GM12865 (cell line): ENCODE measurements at regions not wholly inside any gene's neighbourhood (a gene's known extent, or its start where the extent isn't known, plus 50 kb on each side); places are given as distances from the start of the nearest gene placed in this dataset.
"Not testable (repeated sequence)": the region's sequence is repeated elsewhere in the genome, so short reads cannot be mapped to it uniquely, and the experiment has no call there.

Experiments used
- DNase-seq: peaks from one replicate; pipeline ENCODE4 v3.0.0; 2010; ENCODE audit warnings: low read depth
- H3K4me3 ChIP-seq: 2 replicates; pipeline ENCODE4 v1.5.1; 2011; ENCODE audit warnings: mild to moderate bottlenecking, low read depth, low read length, control low read depth
- TF ChIP-seq, protein P1 (sequence below): IDR thresholded peaks from 2 replicates; pipeline ENCODE4 v1.5.1; 2011; ENCODE audit warnings: low read length, control low read depth, low read depth, inconsistent platforms; ENCODE audit not compliant: insufficient read depth; ENCODE audit errors: missing control alignments

DNA sequence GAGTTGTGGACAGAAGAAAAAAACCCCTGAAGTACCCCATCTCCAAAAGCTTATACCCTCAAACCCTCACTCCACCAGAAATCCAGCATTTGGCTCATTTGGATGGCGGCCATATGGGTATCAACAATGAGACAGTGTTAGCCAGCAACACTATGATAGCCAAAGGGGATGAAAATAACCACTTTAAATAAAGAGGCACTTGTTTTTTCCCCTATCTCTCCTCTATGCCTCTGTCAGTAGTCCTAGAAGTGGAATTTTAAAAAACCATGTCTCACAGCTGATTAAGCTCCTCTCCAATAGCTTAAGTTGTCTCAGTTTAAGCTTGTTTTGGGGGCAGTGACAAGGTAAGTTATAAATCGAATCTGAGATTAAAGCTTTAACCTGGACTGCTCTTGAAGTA lies 124.0 kb downstream of the MOSPD2 start:
- TF ChIP-seq, protein P1, sequence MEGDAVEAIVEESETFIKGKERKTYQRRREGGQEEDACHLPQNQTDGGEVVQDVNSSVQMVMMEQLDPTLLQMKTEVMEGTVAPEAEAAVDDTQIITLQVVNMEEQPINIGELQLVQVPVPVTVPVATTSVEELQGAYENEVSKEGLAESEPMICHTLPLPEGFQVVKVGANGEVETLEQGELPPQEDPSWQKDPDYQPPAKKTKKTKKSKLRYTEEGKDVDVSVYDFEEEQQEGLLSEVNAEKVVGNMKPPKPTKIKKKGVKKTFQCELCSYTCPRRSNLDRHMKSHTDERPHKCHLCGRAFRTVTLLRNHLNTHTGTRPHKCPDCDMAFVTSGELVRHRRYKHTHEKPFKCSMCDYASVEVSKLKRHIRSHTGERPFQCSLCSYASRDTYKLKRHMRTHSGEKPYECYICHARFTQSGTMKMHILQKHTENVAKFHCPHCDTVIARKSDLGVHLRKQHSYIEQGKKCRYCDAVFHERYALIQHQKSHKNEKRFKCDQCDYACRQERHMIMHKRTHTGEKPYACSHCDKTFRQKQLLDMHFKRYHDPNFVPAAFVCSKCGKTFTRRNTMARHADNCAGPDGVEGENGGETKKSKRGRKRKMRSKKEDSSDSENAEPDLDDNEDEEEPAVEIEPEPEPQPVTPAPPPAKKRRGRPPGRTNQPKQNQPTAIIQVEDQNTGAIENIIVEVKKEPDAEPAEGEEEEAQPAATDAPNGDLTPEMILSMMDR, result no peak
- H3K4me3 ChIP-seq, result no peak overlapping the region
- DNase-seq, result no peak

DNA sequence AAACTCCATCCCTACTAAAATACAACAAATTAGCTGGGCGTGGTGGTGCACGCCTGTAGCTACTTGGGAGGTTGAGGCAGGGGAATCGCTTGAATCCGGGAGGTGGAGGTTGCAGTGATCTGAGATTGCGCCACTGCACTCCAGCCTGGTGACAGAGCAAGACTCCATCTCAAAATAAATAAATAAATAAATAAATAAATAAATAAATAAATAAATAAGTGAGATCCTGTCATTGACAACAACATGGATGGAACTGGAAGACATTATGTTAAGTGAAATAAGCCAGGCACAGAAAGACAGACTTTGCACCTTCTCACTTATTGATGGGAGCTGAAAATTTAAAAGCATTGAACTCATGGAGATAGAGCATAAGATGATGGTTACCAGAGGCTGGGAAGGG lies 111.2 kb downstream of the MOSPD2 start:
- H3K4me3 ChIP-seq, DNase-seq: not testable (repeated sequence)
